ENCODE measurements at regions not wholly inside any gene's neighbourhood (a gene's known extent, or its start where the extent isn't known, plus 50 kb on each side); places are given as distances from the start of the nearest gene placed in this dataset.

DNA sequence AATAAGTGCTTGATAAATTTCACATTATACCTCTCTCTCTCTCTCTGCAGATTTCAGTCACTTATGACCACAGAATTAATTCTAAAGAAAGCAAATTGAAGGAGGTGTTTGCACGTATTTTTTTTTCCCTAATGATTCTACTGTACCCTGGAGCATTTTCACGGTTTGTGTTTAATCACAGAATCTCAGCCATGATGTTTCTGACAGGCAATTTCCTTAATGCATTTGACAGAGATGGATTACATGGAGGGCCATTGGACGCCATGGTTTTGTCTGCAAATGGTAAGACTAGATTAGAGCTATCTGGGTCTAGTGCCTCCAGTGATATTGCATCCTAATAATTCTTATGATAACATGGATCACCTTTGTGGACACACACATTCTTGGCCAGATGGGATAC, 147.5 kb upstream of the RBFOX1 start:
- DNase-seq (ENCODE audit: low spot score): no peak

DNA sequence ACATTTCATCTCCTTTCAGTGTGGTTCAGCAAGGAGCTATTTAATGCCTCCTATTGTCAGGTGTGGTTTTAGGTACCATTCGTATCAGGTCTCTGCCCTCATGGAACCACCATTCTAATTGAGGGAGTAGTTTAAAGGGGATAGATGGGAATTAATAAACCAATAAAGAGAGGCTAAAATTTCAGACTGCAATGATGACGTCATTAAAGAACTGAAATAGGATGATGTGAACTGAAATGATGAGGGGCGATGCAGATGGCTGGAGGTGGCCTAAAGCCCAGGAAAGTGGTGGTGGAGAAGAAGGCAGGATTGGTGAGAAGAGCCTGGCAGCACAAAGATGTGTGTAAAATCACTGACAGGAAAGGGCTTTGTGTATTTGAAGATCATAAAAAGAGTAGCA, 148.9 kb upstream of the RBFOX1 start:
- DNase-seq (ENCODE audit: low spot score): no peak

DNA sequence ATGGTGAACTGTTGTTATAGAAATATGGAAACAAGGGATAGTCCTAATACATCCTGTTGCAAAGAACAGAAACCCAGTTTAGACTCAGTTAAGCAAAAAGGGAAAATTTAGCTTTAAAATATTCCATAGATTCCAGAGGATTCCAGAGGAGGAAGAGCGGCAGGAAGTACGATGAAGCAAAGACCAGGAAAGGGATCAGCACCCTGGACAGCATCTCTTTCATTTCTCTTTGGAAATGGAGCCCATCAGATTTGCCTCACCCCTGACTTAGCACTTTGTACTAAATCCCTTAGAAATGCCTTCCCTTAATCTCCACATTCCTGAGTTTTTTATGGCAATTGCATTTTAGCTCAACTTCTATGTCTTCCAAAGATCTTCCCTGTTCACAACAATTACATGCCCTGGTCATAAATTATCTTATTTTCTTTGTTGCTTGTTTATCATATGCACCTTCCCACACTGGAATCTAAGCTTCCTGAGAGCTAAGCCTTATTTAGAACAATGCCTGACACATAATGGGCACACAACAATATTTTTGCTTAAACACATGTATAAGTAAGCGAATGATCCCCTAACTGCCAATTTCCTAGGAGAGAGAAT, 150.0 kb upstream of the RBFOX1 start:
- no peak for DNase-seq (ENCODE audit: low spot score)

DNA sequence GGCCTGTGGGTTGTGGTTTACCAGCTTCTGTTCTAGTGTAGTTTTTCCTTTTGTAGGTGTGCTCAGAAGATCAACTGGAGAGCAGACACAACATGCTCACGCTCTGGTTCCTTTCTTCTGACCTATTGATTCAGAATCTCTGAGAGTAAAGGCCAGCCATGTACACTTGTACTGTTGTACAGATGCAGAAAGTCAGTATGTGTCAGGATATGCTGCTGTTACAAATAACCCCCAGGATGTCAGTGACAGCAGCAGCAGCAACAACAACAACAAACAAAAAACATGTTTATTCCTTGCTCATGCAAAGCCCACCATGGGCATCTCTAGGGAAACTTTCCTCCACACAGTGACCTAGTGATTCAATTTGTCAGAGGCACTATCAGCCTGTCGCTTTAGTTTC, 154.8 kb upstream of the RBFOX1 start:
- no peak for DNase-seq (ENCODE audit: low spot score)

DNA sequence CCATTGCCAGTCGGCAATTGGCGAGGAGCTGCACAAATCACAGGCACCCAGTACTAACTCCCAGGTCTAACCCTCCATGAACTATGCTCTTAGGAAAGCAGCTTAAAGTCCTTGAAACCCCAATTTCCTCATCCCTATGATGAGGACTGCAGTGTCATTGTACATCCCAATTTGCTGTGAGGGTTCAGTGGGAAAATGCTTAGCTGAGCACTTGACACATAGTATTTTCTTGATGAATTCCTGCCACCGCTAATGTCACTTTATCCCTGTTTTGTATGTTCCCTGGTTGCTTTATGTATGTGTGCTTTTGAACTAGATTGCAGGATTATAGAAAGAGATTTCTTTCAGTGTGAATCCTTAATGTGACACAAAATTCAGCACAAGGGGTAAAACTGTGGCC, 161.5 kb upstream of the RBFOX1 start:
- DNase-seq (ENCODE audit: low spot score): no peak

DNA sequence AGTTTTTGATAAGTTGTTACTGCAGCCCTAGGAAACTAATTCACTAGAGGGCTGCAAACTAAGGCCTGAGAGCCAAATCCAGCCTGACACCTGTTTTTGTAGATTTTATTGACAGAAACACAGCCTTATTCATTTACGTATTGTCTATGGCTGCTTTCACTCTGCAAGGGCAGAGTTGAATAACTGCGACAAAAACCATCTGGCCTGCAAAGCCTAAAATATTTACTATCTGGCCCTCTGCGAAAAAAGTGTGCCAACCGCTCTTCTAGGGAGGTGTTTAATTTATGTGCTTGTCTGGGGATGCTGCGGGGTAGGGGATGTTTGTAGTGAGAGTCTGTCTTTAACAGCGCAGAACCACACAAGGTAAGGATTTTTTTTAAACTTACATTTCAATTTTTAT, 165.0 kb upstream of the RBFOX1 start:
- no peak for DNase-seq (ENCODE audit: low spot score)

DNA sequence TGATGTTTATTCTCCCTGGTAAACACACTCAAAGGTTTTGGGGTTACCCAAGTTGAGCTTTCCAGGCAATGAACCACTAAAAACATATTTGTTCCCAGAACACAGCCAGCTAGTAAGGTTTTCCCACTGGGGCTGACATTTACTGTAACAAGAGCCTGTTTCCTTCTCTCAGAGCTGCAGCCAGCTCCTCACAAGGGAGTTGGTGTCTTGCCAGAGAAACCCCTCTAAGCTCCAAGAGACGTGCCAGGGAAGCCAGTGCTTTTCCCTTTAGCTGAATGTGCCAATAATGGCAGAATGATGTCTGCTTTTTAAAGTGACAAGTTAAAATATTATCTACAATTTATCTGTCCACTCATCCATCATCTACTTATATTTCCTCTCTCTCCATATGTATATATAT, 170.8 kb upstream of the RBFOX1 start:
- no peak for DNase-seq (ENCODE audit: low spot score)

DNA sequence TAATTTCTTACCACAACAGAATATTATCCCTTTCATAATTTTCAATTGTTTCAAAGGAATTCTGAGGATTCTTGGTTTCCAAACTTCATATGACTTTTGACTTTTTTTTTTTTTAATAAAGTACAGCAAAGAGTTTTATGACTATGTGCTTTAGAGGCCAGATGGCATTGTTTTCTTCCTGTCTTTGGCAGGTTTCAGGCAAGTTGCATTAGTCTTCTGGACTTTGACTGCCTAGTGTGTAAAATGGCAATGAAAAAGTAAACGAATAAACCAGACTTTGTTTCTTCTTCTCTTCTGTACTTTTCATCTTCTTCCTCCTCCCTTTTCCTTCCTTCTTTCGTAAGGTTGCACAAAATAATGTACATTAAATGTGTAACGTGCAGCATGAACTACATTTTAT, 172.6 kb upstream of the RBFOX1 start:
- no peak for DNase-seq (ENCODE audit: low spot score)

DNA sequence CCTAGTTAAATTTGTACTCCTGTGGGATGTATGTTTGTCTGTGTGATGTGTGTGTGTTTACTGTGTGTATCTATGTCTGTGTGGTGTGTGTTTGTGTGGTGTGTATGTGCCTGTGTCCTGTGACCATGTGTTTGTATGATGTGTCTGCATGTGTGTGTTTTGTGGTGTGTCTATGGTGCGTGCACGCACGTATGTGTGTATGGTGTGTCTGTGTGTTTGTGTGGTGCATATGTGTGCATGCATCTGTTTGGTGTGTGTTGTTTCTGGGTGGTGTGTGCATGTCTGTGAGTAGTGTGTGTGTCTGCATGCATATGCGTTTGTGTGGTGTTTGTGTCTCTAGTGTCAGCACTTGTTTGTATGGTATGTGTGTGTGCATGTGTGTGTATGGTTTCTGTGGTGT, 174.2 kb upstream of the RBFOX1 start:
- DNase-seq (ENCODE audit: low spot score): no peak

DNA sequence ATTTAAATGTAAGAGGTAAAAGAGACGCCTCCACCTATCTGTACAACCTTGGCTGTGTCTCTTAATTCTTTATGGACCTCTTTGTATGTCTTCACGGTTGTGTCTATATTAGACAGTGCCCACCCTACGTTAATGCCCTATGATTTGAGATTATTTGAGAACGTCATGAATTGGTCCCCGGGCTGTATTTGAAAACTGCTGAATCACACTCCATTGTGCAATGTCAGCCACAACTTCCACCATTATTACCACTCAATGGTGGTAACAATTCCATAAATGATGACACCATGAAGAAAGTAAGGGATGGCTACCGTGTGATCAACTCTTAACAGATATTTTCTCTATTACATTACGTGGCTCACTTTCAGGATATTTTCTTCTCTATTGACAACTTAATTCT, 182.4 kb upstream of the RBFOX1 start:
- no peak for DNase-seq (ENCODE audit: low spot score)

DNA sequence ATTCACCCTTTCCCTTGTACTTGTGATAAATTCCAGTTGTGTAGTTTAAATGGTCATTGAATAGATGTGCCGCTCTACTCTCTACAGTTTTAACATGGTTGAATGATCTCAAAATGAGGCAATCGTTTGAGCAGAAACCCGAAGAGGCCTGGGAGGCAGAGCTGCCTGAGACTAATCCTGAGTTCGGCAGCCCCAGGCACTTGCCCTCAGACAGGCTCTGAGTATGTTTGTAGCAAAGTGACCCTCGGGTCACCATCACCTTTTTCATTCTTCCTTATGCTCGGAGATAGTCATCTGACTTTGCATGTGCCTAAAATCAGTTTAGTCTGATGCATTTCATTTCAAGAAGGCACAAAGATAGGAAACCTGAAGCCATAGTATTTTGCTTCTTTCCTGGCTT, 184.0 kb upstream of the RBFOX1 start:
- no peak for DNase-seq (ENCODE audit: low spot score)

DNA sequence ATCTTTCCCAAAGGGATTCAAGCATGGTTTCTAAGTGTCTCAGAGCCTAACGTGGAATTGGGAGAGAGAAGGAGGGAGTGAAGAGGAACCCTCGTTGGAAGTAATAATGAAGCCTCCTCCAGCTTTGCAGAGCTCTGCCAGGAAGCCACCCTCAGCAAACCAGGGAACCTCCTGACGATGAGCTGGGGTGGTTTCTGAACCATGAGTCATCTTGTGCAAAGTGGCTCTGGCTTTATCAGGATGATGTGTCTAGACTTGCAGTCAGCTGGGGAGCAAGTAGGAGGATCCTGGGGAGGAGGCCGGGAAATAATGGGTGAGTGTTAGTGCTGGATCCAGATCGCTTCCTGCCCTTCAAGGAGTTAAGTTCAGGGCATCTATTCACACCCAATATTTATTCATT, 191.7 kb upstream of the RBFOX1 start:
- no peak for DNase-seq (ENCODE audit: low spot score)

DNA sequence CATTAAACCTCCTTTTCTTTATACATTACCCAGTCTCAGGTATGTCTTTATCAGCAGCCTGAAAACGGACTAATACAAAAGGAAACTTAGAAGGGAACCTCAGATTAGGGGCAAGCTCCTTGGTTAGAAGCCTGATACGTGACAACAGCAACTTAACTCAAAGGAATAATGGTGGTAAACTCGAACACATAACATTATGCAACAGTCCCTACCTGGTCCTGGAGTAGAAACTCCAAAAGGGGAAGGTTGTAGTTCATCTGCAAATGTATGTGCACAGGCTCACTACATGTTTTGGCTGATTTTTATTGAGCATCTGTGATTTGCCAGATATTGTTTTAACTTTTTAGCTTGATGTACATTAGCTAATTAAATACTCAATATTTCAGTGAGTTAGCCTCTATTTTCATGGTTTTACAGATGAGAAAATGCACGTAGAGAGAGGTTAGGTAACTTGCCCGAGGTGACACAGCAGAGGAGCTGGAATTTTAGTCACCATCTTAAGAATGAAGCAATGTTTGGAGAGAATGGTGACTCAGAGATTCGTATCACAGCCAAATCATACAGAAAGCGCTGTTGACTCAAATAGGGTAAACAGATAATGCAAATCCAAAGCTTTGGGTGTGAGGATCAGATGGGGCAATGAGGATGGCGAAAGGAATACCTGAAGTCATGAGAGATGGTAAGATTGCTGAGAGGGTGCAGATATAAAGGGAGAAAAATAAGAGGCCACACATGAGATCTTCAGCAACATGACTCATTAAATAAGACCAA, 194.9 kb upstream of the RBFOX1 start:
- no peak for DNase-seq (ENCODE audit: low spot score)

DNA sequence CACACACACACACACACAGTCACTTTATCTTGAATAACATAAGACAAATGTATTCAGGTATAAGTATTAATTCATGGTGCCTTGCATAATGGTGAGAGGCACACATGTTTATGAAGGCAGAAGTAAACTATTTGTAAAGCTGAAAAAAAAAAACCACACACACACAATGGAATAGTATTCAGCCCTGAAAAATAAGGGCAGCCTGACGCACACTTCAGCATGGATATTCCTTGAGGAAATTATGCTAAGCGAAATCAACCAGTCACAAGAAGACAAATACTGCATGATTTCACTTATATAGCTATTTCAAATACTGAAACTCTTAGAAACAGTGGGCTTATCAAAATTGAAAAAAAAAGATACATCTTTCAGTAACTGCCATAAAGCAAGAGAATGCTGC, 200.2 kb upstream of the RBFOX1 start:
- no peak for DNase-seq (ENCODE audit: low spot score)

DNA sequence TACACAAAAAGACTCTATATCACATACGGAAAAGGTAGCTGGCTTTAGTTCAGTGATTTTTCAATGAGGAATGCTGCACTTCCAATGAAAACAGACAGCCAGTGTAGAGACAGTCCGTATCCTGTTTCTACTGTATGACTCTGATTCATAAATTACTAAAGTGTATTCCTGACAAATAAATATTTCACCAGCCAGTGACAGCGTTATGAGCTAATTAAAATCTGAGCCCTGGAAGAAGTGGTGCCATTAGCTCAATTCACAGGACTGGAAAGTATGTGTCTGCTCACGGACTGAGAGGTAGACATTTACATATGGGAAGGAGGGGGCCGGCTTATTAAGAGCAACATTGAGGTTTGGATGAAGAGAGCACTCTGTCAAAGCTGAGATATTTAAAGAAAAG, 207.9 kb upstream of the RBFOX1 start:
- DNase-seq (ENCODE audit: low spot score): no peak

DNA sequence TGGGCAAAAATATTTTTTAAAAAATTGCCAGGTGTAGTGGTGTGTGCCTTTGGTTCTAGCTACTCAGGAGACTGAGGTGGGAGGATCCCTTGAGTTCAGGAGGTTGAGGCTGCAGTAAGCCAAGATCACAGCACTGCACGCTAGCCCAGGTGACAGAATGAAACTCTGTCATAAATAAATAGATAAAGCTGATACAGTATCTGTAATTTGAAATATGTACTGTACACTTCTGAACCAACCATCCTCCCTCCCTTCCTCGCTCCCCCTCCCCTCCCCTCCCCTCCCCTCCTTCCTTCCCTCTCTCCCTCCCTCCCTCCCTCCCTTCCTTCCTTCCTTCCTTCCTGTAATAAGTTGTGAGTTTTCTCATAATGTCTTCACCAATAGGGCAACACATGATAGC, 208.4 kb upstream of the RBFOX1 start:
- DNase-seq (ENCODE audit: low spot score): no peak

DNA sequence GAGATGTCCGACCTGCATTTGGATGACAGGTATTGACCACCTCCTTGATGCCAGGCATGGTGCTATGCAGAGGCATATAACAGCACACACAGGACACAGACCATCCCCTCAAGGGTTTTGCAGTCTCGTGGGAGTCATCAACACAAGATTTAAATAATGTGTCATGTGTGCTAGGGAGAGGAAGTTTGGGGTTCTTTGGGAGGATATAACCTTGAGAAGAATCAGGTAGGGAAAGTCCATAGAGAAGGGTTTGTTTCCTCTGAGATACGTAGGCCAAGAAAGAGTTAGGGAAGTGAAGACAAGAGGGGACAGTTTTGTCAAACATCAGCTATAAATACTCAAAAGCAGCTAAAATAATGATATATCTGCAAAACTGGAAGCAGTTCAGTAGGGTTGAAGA, 215.9 kb upstream of the RBFOX1 start:
- no peak for DNase-seq (ENCODE audit: low spot score)

DNA sequence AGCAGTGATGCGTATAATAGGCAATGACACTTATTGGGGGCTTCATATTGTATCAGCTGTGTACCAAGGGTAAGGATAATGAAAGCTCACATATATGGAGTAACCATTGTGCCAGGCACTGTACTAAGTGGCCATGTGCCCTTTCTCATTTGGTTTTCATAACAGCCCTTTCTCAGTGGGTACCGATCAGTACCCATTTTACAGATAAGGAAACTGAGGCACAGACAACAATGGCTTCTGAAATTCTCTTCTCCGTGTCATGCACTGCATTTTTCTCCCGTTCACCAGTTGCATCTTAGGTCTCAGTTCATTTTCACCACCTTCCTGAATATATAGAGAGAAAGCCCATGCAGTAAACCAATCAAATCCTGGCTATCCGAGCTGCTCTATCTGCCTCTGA, 216.7 kb upstream of the RBFOX1 start:
- DNase-seq (ENCODE audit: low spot score): no peak

DNA sequence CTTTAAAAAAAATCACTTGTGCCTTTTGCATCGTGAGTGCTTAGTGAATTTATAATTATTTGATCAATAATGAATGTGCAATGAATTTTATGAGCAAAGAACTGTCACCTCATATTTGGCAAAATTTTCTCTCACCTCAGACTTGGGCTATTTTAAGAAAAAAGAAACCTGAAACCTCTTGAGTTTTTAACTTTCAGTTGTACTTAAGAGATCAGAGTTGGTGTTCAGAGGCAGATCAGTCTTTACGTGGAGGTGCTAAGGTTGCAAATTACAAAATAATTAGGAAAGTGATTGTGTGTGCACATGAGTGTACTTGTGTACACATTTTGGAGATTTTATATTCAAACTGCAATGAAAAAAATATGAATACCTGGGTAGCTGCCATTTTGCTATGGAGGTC, 218.7 kb upstream of the RBFOX1 start:
- no peak for DNase-seq (ENCODE audit: low spot score)

DNA sequence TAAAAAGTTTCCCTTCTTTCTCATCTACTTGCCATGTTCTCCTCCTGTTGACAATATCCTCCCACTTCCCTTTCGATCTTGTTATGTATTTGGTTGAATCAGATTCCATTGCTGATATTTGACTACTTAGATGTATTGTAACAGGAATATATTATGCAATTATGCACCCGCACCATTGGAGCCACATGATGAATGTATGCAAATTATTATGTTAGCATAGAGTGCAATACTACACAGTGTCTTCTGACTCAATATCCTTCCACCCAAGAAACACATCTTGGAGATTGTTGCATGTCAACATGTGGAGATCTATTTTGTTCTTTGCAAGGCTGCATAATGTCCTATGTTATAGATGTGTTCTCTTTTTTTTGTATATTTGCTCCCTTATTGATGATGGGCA, 219.2 kb upstream of the RBFOX1 start:
- no peak for DNase-seq (ENCODE audit: low spot score)

DNA sequence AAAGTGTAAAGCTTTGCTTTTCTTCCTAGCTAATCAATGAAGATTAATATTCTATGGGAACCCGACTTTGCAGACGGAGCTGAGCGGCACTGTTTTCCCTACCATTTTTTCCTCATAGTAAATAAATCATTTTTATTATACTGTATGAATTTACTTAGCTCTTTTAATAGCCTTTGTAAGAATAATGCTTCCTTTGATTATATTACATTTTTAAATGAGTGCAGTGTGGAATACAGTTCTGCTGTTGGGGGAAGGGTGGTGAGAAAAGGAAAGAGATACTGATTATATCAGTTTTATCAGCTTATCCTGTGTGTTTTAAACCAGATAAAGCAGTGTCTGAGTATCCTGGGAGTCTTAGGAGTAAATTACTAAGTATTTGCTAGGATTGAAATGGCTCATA, 221.4 kb upstream of the RBFOX1 start:
- DNase-seq (ENCODE audit: low spot score): no peak

DNA sequence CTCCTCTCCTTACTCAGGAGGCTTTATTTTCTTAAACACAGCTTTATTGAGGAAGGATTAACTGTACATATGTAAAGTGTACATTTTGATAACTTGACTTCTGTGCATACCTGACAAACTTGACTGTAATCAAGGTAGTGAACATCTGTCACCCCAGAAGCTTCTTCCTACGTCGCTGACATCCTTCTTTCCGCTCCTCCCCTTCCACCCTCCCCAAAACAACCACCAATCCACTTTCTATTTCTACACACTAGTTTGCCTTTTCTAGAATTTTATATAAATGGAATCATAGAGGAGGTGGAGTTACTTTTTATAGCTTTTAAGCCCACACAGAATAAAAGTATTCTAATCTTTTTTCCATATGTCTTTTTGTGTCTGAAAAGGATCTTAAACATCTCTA, 225.2 kb upstream of the RBFOX1 start:
- no peak for DNase-seq (ENCODE audit: low spot score)

DNA sequence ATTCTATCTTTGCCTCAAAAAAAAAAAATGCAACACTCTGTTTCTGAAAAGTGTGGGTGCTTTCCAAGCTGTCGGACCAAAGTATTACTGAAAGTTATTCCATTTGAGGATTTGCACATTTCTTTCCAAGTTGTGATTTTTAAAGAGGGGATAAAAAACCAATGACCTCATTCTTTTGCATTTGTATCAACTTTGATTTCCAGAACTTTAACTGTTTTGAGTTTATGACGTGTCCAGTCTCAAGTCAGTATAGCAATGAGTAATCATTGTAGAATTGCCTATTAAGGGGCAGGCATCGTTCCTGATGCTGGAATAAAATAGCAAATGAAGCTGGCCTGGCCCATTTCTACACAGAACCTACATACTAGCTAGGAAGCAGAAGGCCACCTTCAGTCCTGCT, 229.6 kb upstream of the RBFOX1 start:
- DNase-seq (ENCODE audit: low spot score): no peak

DNA sequence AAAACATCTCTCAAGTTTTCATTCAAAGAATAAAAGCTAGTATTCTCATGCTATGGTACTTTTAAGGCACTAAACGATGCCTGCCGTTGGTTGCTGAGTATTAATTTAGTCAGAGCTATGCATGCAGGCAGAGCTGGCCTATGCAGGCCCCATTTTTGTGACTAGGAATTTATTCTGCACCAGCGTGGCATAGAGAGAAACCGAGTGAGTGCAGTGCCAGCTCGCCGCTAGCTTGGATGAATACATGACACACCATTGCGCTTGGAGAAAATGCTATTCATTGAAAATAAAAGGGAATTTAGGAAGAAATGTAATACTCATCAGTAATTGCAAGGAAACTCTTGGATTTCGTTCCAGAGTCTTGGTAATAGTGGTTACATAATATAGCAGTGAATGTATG, 231.6 kb upstream of the RBFOX1 start:
- no peak for DNase-seq (ENCODE audit: low spot score)
